ENCODE measurements at regions not wholly inside any gene's neighbourhood (a gene's known extent, or its start where the extent isn't known, plus 50 kb on each side); places are given as distances from the start of the nearest gene placed in this dataset.

DNA sequence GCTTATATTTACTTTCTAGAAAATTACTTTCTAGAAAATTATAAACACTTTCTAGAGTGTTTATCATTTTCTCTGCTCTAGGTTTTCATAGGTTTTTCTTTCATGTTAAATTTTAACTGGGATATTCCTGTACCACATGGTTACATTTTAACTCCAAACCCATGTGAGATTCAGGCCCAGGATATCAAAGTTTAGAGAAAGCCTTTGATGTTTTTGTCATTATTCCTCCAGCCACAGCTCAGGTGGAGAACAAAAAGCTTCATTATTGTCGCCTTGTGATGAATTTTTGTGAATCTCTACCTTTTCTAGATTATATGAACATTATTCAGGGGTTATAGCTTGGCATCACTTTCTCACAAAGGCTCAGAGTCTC lies 816.0 kb downstream of the SQOR start:
- WGBS, 2 experiments (ENCODE audit: insufficient coverage in 1 of 2, insufficient read length in 1 of 2), result 90% methylated on average over 1 of the region's 1 CpG; no CpG with 5 or more reads in 1 of the 2 experiments
- Histone ChIP-seq H3K4me3 (ENCODE audit: low read length) (no peak overlapping the region), H3K9ac (ENCODE audit: extremely low read depth, low read length, poor library complexity, severe bottlenecking) (no peak overlapping the region), H3K27me3 (ENCODE audit: control insufficient read depth, insufficient read depth, low read length, poor library complexity, severe bottlenecking) (no peaks in the 10 kb centered on the region), H3K36me3 (ENCODE audit: control insufficient read depth, insufficient read depth, low read length) (no peaks in the 10 kb centered on the region), H3K27ac (ENCODE audit: low read depth, low read length) (no peak overlapping the region), H3K9me3 (ENCODE audit: control insufficient read depth, low read length) (no peaks in the 10 kb centered on the region), H3K4me1 (ENCODE audit: control insufficient read depth, insufficient read depth, low read length) (no peaks in the 10 kb centered on the region)
- DNase-seq, result no peak
- Mint-ChIP-seq H3K9me3 (no peaks in the 10 kb centered on the region), H3K36me3 (ENCODE audit: low read depth) (no peaks in the 10 kb centered on the region), H3K4me3 (no peak overlapping the region), H3K4me1 (peaks cover 3% of the 10 kb centered on the region), H3K27ac (no peak overlapping the region), H3K27me3 (ENCODE audit: insufficient read depth) (no peaks in the 10 kb centered on the region)
- TF ChIP-seq, protein P1, sequence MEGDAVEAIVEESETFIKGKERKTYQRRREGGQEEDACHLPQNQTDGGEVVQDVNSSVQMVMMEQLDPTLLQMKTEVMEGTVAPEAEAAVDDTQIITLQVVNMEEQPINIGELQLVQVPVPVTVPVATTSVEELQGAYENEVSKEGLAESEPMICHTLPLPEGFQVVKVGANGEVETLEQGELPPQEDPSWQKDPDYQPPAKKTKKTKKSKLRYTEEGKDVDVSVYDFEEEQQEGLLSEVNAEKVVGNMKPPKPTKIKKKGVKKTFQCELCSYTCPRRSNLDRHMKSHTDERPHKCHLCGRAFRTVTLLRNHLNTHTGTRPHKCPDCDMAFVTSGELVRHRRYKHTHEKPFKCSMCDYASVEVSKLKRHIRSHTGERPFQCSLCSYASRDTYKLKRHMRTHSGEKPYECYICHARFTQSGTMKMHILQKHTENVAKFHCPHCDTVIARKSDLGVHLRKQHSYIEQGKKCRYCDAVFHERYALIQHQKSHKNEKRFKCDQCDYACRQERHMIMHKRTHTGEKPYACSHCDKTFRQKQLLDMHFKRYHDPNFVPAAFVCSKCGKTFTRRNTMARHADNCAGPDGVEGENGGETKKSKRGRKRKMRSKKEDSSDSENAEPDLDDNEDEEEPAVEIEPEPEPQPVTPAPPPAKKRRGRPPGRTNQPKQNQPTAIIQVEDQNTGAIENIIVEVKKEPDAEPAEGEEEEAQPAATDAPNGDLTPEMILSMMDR (conservative IDR thresholded peaks at IDR 0.05), result no peak

DNA sequence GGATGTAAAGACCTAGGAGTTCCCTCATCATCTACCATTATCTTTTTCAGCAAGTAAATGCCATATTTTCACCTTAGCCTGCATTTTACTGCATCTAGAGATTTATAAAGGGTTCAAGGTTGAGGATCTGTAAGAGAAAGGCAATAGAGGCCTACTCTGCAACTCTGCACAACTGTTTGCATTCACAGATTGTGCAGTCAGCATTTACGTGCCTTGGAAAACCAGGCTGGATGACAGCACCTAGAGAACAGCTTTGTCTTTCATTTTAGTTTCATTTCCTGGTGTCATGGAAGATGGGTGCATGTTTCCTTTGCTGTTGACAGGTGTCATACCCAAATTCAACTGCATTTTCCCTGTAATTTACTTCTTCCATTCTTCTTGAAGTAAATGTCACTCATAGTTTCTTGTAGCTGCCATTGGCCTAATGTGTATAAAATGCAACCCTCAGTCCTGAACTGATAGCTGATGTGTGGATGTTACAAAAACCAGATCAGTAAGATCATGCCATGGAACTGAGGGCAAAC lies 817.5 kb downstream of the SQOR start:
- no peak for DNase-seq
- Histone ChIP-seq H3K36me3 (ENCODE audit: control insufficient read depth, insufficient read depth, low read length) (no peaks in the 10 kb centered on the region), H3K4me3 (ENCODE audit: low read length) (no peak overlapping the region), H3K27ac (ENCODE audit: low read depth, low read length) (no peak overlapping the region), H3K9ac (ENCODE audit: extremely low read depth, low read length, poor library complexity, severe bottlenecking) (no peak overlapping the region), H3K4me1 (ENCODE audit: control insufficient read depth, insufficient read depth, low read length) (no peaks in the 10 kb centered on the region), H3K27me3 (ENCODE audit: control insufficient read depth, insufficient read depth, low read length, poor library complexity, severe bottlenecking) (no peaks in the 10 kb centered on the region), H3K9me3 (ENCODE audit: control insufficient read depth, low read length) (no peaks in the 10 kb centered on the region)
- peaks cover 4% of the 10 kb centered on the region for H3K4me1 Mint-ChIP-seq
- H3K27ac Mint-ChIP-seq, result no peak overlapping the region
- H3K27me3 Mint-ChIP-seq (ENCODE audit: insufficient read depth), result no peaks in the 10 kb centered on the region
- H3K9me3 Mint-ChIP-seq, result no peaks in the 10 kb centered on the region
- TF ChIP-seq, protein P1 (conservative IDR thresholded peaks at IDR 0.05), result no peak
- 34 to 50% methylated on average over 1 of the region's 1 CpG for WGBS, 2 experiments (ENCODE audit: insufficient coverage in 1 of 2, insufficient read length in 1 of 2)
- no peak overlapping the region for H3K4me3 Mint-ChIP-seq
- no peaks in the 10 kb centered on the region for H3K36me3 Mint-ChIP-seq (ENCODE audit: low read depth)

DNA sequence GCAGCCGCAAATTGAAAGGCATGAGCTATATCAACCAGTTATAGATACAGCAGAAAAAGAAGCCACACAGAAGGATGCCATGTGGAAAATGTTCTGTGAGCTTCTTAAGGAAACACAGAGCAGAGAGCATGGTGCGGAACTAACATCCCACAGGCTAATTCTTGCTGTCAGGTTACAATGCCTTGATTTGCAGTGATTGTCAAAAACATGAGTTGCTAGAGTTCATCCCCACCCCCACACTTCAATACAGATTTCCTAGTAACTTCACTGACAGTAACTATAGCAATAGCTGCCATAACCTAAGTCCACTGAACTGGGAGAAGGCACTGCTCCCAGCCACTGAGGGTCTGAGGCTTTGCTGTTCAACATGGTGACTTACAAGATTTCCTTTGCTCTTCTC lies 821.6 kb downstream of the SQOR start:
- no peaks in the 10 kb centered on the region for H3K36me3 ChIP-seq (ENCODE audit: control insufficient read depth, insufficient read depth, low read length)
- Mint-ChIP-seq H3K36me3 (ENCODE audit: low read depth) (no peaks in the 10 kb centered on the region), H3K4me3 (no peak overlapping the region), H3K9me3 (no peaks in the 10 kb centered on the region), H3K4me1 (peaks cover 4% of the 10 kb centered on the region), H3K27me3 (ENCODE audit: insufficient read depth) (no peaks in the 10 kb centered on the region), H3K27ac (no peak overlapping the region)
- H3K4me3 ChIP-seq (ENCODE audit: low read length), result no peak overlapping the region
- H3K27ac ChIP-seq (ENCODE audit: low read depth, low read length), result no peak overlapping the region
- H3K9me3 ChIP-seq (ENCODE audit: control insufficient read depth, low read length), result no peaks in the 10 kb centered on the region
- no peaks in the 10 kb centered on the region for H3K4me1 ChIP-seq (ENCODE audit: control insufficient read depth, insufficient read depth, low read length)
- TF ChIP-seq, protein P1 (conservative IDR thresholded peaks at IDR 0.05), result no peak
- no peaks in the 10 kb centered on the region for H3K27me3 ChIP-seq (ENCODE audit: control insufficient read depth, insufficient read depth, low read length, poor library complexity, severe bottlenecking)
- DNase-seq, result no peak
- no peak overlapping the region for H3K9ac ChIP-seq (ENCODE audit: extremely low read depth, low read length, poor library complexity, severe bottlenecking)
- 79 to 100% methylated on average over 1 to 2 of the region's 2 CpGs for WGBS, 2 experiments (ENCODE audit: insufficient coverage in 1 of 2, insufficient read length in 1 of 2)
